BE2C (cell line): ENCODE measurements at regions not wholly inside any gene's neighbourhood (a gene's known extent, or its start where the extent isn't known, plus 50 kb on each side); places are given as distances from the start of the nearest gene placed in this dataset.
"Not testable (repeated sequence)": the region's sequence is repeated elsewhere in the genome, so short reads cannot be mapped to it uniquely, and the experiment has no call there.

Experiments used
- DNase-seq: peaks from one replicate; pipeline ENCODE4 v3.0.0-alpha.2; 2020
- H3K27me3 ChIP-seq: fragments of 250-450 bp; sonication (Bioruptor Pico); 2 replicates; pipeline ENCODE4 v1.5.1; 2020; ENCODE audit warnings: mild to moderate bottlenecking
- H3K36me3 ChIP-seq: fragments of 250-450 bp; sonication (Bioruptor Pico); 2 replicates; pipeline ENCODE4 v1.5.1; 2020; ENCODE audit warnings: mild to moderate bottlenecking
- H3K4me1 ChIP-seq: fragments of 250-450 bp; sonication (Bioruptor Pico); 2 replicates; pipeline ENCODE4 v1.5.1; 2020
- H3K4me3 ChIP-seq: 2 replicates; pipeline ENCODE4 v1.5.1; 2011; ENCODE audit warnings: low read depth, low read length
- H3K9me3 ChIP-seq: fragments of 250-450 bp; sonication (Bioruptor Pico); 2 replicates; pipeline ENCODE4 v1.5.1; 2020

GRCh38 chr5:177664737-177665136, 64.8 kb downstream of the B4GALT7 start:
- H3K36me3 ChIP-seq, DNase-seq, H3K27me3 ChIP-seq, H3K4me3 ChIP-seq, H3K4me1 ChIP-seq, H3K9me3 ChIP-seq: not testable (repeated sequence)

GRCh38 chr5:177665172-177665571, 65.2 kb downstream of the B4GALT7 start:
- H3K27me3 ChIP-seq, H3K4me1 ChIP-seq, H3K36me3 ChIP-seq, H3K4me3 ChIP-seq, DNase-seq, H3K9me3 ChIP-seq: not testable (repeated sequence)

GRCh38 chr5:177665960-177666359, 66.0 kb downstream of the B4GALT7 start:
- not testable (repeated sequence) for H3K27me3 ChIP-seq, H3K36me3 ChIP-seq, H3K4me3 ChIP-seq, H3K4me1 ChIP-seq, H3K9me3 ChIP-seq, DNase-seq

- H3K27me3 ChIP-seq, H3K36me3 ChIP-seq, H3K4me3 ChIP-seq, H3K9me3 ChIP-seq, DNase-seq, H3K4me1 ChIP-seq: not testable (repeated sequence)
These were observed 71.3 kb downstream of the B4GALT7 start for GRCh38 chr5:177671035-177671754.

GRCh38 chr5:177671755-177672690, 72.1 kb downstream of the B4GALT7 start:
- H3K9me3 ChIP-seq, H3K27me3 ChIP-seq, H3K4me3 ChIP-seq, H3K36me3 ChIP-seq, H3K4me1 ChIP-seq: not testable (repeated sequence)
- peak; percentile 57 for DNase-seq
